Stimulated activated naive CD8-positive, alpha-beta T cell treated with anti-CD3 and anti-CD28 coated beads, Interleukin-15, Interleukin-2, amounts not matched to agents 100 ng/mL and 50 ng/mL, for 24 hours (primary cell): ENCODE measurements at regions not wholly inside any gene's neighbourhood (a gene's known extent, or its start where the extent isn't known, plus 50 kb on each side); places are given as distances from the start of the nearest gene placed in this dataset.

Experiments used
- H3K27ac Mint-ChIP-seq: one replicate; pipeline ENCODE4 v1.8.0; 2021; ENCODE audit warnings: mild to moderate bottlenecking, mixed read lengths
- H3K27me3 Mint-ChIP-seq: one replicate; pipeline ENCODE4 v1.8.0; 2021; ENCODE audit warnings: mixed read lengths
- H3K36me3 Mint-ChIP-seq: one replicate; pipeline ENCODE4 v1.8.0; 2021; ENCODE audit warnings: low read depth, mixed read lengths
- H3K4me1 Mint-ChIP-seq: one replicate; pipeline ENCODE4 v1.8.0; 2021; ENCODE audit warnings: low read depth, mixed read lengths
- H3K4me3 Mint-ChIP-seq: one replicate; pipeline ENCODE4 v1.8.0; 2021; ENCODE audit warnings: mild to moderate bottlenecking, mixed read lengths
- H3K9me3 Mint-ChIP-seq: one replicate; pipeline ENCODE4 v1.8.0; 2021; ENCODE audit warnings: mixed read lengths

DNA sequence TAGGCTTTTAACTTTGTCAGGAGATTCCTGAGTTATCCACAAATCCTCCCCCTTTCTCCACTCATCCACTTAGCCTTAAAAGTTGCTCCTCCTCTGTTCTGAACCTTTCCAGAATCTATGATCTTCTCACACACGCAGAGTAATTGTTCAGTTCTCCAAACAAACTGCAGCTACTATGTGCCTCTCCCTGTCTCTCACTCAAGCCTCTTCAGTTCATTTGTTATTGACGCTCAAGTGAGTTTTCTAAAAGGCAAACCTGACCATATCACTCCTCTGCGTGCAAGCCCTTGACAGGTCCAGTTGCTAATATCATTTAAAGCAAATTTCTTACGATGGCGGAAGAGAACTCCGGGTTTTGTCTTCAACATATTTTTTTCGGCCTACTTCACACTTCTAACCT lies 1169.7 kb upstream of the TENM4 start:
- Mint-ChIP-seq H3K27me3 (no peaks in the 10 kb centered on the region), H3K27ac (no peak overlapping the region), H3K9me3 (peaks cover 15% of the 10 kb centered on the region), H3K4me3 (no peak overlapping the region), H3K36me3 (no peaks in the 10 kb centered on the region), H3K4me1 (no peaks in the 10 kb centered on the region)

GRCh38 chr11:80603472-80603871 lies 1162.6 kb upstream of the TENM4 start:
- Mint-ChIP-seq H3K9me3 (no peaks in the 10 kb centered on the region), H3K27ac (no peak overlapping the region), H3K4me1 (no peaks in the 10 kb centered on the region), H3K36me3 (no peaks in the 10 kb centered on the region), H3K4me3 (no peak overlapping the region), H3K27me3 (no peaks in the 10 kb centered on the region)

GRCh38 chr11:80598905-80599304 lies 1158.1 kb upstream of the TENM4 start:
- no peak overlapping the region for H3K27ac Mint-ChIP-seq
- peaks cover 5% of the 10 kb centered on the region for H3K9me3 Mint-ChIP-seq
- H3K4me3 Mint-ChIP-seq: no peak overlapping the region
- H3K4me1 Mint-ChIP-seq: no peaks in the 10 kb centered on the region
- no peaks in the 10 kb centered on the region for H3K27me3 Mint-ChIP-seq
- H3K36me3 Mint-ChIP-seq: no peaks in the 10 kb centered on the region

GRCh38 chr11:80596291-80596810 lies 1155.5 kb upstream of the TENM4 start:
- no peaks in the 10 kb centered on the region for H3K36me3 Mint-ChIP-seq
- H3K4me1 Mint-ChIP-seq: no peaks in the 10 kb centered on the region
- peaks cover 5% of the 10 kb centered on the region for H3K9me3 Mint-ChIP-seq
- no peak overlapping the region for H3K27ac Mint-ChIP-seq
- no peak overlapping the region for H3K4me3 Mint-ChIP-seq
- no peaks in the 10 kb centered on the region for H3K27me3 Mint-ChIP-seq

DNA sequence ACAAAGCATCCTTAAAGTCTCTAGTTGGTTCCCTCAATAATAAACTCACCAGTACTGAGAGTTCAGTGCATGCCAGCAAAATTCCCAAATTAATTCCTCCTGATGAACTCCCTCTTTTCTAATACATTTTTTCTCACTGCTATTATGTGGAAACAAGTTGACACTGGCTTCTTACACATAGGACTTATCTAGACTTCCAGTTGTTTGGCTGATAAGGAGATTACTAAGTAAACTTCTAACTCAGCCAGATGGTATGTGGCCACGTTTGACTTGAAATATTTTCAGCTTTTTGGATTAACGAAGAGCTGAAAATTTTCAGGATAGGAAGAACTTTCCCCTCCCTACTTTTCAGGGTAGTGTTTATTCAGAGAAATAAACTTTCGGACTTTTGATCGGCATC lies 1154.2 kb upstream of the TENM4 start:
- Mint-ChIP-seq H3K4me3 (no peak overlapping the region), H3K27me3 (no peaks in the 10 kb centered on the region), H3K9me3 (peaks cover 5% of the 10 kb centered on the region), H3K4me1 (no peaks in the 10 kb centered on the region), H3K27ac (no peak overlapping the region), H3K36me3 (no peaks in the 10 kb centered on the region)

DNA sequence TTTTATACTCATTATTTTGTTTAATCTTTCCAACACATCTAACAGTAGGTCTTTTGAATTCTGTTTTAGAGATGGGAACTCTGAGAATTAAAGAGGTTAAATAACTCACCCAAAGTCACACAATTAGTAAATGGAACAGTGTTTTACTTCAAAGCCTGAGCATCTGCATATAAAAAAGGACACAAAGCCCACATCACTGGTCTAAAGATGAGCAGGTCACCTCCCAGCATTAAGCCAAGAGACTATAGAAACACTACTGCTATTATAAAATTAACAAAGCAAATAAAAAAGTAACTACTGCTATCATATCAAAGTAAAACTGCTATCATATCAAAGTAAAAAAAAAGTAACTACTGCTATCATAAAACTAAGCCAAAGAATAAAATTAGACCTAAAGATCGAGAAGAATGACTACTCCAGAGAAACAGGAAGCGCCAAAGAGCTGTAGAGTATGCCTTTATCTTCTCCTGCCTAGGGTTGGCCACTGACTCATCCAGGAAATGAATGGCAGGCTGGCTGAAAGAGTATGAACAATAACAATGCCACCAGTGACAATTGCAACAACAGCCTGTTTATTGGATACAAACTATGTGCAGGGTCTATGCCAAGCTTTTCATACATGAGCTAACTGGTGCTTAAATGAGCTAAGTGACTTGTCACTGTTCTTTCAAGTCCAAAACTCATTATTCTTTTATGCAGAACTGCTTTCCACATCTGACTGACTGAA lies 1153.0 kb upstream of the TENM4 start:
- no peak overlapping the region for H3K27ac Mint-ChIP-seq
- peaks cover 5% of the 10 kb centered on the region for H3K9me3 Mint-ChIP-seq
- no peaks in the 10 kb centered on the region for H3K36me3 Mint-ChIP-seq
- no peaks in the 10 kb centered on the region for H3K27me3 Mint-ChIP-seq
- no peaks in the 10 kb centered on the region for H3K4me1 Mint-ChIP-seq
- no peak overlapping the region for H3K4me3 Mint-ChIP-seq

- peaks cover 5% of the 10 kb centered on the region for H3K9me3 Mint-ChIP-seq
These were observed 1151.7 kb upstream of the TENM4 start for GRCh38 chr11:80592546-80592945.

GRCh38 chr11:80587906-80588305 lies 1147.1 kb upstream of the TENM4 start:
- H3K4me1 Mint-ChIP-seq: no peaks in the 10 kb centered on the region
- no peaks in the 10 kb centered on the region for H3K36me3 Mint-ChIP-seq
- no peak overlapping the region for H3K4me3 Mint-ChIP-seq
- no peaks in the 10 kb centered on the region for H3K27me3 Mint-ChIP-seq
- H3K9me3 Mint-ChIP-seq: no peaks in the 10 kb centered on the region
- H3K27ac Mint-ChIP-seq: no peak overlapping the region

More at GRCh38 chr11:80592546-80592945, 1151.7 kb upstream of the TENM4 start:
- H3K4me1 Mint-ChIP-seq: no peaks in the 10 kb centered on the region
- no peaks in the 10 kb centered on the region for H3K36me3 Mint-ChIP-seq
- H3K27ac Mint-ChIP-seq: no peak overlapping the region
- no peak overlapping the region for H3K4me3 Mint-ChIP-seq
- H3K27me3 Mint-ChIP-seq: no peaks in the 10 kb centered on the region

DNA sequence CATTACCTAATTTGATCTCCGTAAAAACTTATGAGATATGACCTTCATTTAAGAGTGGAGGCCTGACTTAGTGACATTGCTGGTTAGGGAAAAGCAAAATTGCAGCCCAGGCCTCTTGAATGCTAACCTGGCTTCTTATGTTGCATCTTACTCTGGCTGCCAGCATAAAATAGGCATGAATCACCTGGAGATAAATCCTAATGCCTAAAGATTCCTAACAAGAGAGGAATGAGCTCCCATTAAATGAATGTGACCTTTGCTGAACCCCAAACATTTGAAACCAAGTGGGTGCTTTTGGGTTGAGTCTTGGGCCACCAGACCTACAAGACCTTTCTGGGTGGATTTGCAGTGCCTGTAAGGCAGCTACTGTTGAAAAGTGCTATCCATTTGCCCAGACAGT lies 1145.6 kb upstream of the TENM4 start:
- no peak overlapping the region for H3K4me3 Mint-ChIP-seq
- no peaks in the 10 kb centered on the region for H3K27me3 Mint-ChIP-seq
- H3K9me3 Mint-ChIP-seq: no peaks in the 10 kb centered on the region
- no peak overlapping the region for H3K27ac Mint-ChIP-seq
- no peaks in the 10 kb centered on the region for H3K36me3 Mint-ChIP-seq
- no peaks in the 10 kb centered on the region for H3K4me1 Mint-ChIP-seq

DNA sequence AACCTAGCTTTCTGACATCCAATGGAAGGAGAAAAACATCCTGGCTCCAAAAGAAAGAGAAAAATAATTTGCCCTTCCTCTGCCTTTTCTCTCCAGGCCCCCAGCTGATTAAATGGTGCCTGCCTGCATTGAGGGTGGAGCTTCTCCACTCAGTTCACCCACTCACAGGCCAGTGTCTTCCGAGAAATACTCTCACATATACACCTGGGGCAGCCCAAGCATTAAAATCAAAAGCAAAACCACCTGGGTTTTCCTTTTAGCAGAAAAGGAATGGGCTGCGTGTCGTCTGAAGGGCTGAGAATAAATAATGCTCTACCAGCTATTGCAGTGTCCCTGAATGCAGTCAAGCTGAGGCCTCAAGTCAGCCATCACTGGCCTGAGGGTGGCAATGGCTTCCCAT lies 1143.8 kb upstream of the TENM4 start:
- no peaks in the 10 kb centered on the region for H3K4me1 Mint-ChIP-seq
- no peak overlapping the region for H3K4me3 Mint-ChIP-seq
- no peaks in the 10 kb centered on the region for H3K36me3 Mint-ChIP-seq
- no peaks in the 10 kb centered on the region for H3K9me3 Mint-ChIP-seq
- no peak overlapping the region for H3K27ac Mint-ChIP-seq
- no peaks in the 10 kb centered on the region for H3K27me3 Mint-ChIP-seq

DNA sequence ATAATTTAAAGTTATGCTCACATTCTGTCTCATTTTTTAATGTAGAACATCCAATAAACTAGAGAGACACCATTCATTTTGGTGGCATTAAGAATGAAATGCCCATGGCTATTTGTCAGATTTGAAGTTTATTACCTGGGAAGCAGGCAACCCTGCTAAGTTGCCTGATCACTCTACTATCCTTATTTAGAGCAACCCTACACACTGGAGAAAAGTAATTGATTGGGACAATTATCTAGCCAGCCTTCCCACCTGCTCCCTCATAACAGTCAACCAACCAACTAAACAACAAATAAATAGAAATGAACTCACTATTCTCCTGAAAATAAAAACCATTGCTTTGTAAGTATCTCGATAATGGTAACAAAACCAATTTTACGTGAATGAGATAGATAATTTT lies 1129.0 kb upstream of the TENM4 start:
- Mint-ChIP-seq H3K4me3 (no peak overlapping the region), H3K9me3 (peaks cover 8% of the 10 kb centered on the region), H3K27me3 (no peaks in the 10 kb centered on the region), H3K27ac (no peak overlapping the region), H3K36me3 (no peaks in the 10 kb centered on the region), H3K4me1 (no peaks in the 10 kb centered on the region)

DNA sequence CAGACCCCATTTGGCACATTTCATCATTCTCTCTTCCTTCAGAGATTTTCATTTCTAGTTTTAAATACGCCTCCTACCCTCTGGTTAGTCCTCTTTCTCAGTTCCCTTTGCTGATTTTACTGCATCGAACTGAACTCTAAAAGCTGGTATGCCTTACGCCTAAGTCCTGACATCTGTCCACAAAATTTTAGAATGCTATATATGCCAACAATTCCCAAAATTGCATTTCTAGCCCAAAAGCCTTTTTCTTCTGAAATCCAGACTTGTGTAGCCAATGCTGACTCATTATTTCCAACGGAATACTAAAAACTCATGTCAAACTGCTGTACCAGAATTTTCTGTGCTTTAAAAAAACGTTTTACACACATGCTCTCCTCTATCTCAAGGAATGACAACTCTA lies 1124.4 kb upstream of the TENM4 start:
- Mint-ChIP-seq H3K36me3 (no peaks in the 10 kb centered on the region), H3K27ac (no peak overlapping the region), H3K4me3 (no peak overlapping the region), H3K27me3 (no peaks in the 10 kb centered on the region), H3K9me3 (peaks cover 7% of the 10 kb centered on the region), H3K4me1 (no peaks in the 10 kb centered on the region)

DNA sequence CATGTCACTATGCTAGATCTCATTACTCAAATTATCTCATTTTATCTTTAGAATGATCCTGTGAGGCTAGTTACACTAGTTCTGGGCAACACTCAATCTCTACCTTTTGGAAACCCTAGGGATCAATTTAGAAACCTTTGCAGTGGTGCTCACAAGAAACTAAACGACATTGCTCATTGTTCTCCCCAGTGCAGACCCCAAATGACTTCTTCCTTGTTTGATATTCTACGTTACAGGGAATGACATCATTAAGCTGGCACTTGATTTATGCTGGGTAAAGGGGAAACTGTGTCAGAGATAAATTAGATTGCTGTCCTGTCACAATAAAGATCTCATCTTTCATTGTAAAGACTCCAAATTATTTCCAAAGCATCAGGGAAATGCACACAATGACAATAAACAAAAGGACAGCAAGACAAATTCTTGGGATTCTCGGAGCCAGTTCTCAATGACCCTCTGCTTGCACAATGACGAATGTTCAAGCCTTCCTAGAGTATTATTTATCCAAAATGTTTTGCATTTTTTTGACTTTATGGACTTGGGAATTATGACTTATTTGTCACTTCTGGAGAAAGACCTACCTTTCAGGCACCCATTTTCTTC lies 1121.8 kb upstream of the TENM4 start:
- H3K27ac Mint-ChIP-seq: no peak overlapping the region
- H3K36me3 Mint-ChIP-seq: no peaks in the 10 kb centered on the region
- H3K4me3 Mint-ChIP-seq: no peak overlapping the region
- no peaks in the 10 kb centered on the region for H3K4me1 Mint-ChIP-seq
- no peaks in the 10 kb centered on the region for H3K27me3 Mint-ChIP-seq
- peaks cover 7% of the 10 kb centered on the region for H3K9me3 Mint-ChIP-seq

DNA sequence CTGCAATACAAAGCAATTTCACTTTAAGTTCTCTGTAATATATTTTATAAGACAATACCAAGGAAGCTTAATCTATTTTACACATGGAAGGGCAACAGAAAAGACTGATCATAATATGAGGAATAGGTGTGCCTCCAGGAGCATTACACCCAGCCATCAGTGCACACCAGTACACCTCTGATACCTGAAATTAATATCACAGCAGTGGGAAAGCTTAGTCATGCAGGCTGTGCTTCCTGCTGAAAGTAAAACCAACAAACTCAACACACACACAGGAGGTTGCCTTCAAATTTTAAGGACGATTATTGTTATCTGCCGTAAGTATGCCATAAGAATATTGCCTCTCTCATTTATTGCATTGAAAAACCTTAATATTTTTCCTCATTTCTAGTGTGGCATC lies 1119.1 kb upstream of the TENM4 start:
- Mint-ChIP-seq H3K27me3 (no peaks in the 10 kb centered on the region), H3K4me3 (no peak overlapping the region), H3K36me3 (no peaks in the 10 kb centered on the region), H3K27ac (no peak overlapping the region), H3K9me3 (peaks cover 7% of the 10 kb centered on the region), H3K4me1 (no peaks in the 10 kb centered on the region)

DNA sequence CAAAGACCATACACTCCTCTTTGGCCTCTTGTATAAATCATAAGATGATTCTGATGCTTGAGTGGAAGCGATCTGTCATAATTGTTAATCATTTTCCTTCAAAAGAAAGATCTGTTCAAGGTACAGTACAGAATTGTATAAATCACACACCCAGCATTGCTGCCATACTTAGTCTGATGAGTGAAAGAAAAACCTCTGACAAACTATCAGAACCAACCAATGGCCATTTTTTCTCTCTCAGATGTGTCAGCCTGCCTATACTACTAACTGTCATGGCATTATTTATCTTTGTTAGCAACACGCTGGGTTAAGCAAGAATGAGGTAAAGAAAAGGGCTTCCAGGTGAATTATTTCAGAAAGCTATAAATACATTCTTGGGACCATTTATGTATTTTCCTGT lies 1112.7 kb upstream of the TENM4 start:
- no peaks in the 10 kb centered on the region for H3K9me3 Mint-ChIP-seq
- no peaks in the 10 kb centered on the region for H3K27me3 Mint-ChIP-seq
- no peak overlapping the region for H3K27ac Mint-ChIP-seq
- H3K4me3 Mint-ChIP-seq: no peak overlapping the region
- H3K36me3 Mint-ChIP-seq: no peaks in the 10 kb centered on the region
- H3K4me1 Mint-ChIP-seq: no peaks in the 10 kb centered on the region

DNA sequence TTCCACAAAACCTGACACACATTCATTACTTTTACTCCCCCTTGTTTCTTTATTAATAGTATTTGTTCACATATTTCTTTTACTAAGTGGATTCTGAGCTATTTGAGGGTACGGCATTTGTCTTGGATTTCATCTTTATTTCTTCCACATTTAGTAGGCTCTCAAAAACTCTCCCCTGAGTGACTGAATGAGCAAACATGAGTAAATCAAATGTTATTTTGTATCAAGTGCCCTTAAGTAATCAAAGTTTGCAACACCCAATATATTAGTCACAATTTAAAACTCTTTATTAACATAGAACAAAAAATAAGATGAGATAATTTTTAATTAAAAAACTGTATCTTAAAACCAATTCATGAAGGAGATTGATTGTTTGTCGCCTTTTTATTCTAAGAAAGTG lies 1101.9 kb upstream of the TENM4 start:
- Mint-ChIP-seq H3K9me3 (peaks cover 8% of the 10 kb centered on the region), H3K4me3 (no peak overlapping the region), H3K36me3 (no peaks in the 10 kb centered on the region), H3K27me3 (no peaks in the 10 kb centered on the region), H3K27ac (no peak overlapping the region), H3K4me1 (no peaks in the 10 kb centered on the region)
